ENCODE measurements at regions not wholly inside any gene's neighbourhood (a gene's known extent, or its start where the extent isn't known, plus 50 kb on each side); places are given as distances from the start of the nearest gene placed in this dataset.
"Not testable (repeated sequence)": the region's sequence is repeated elsewhere in the genome, so short reads cannot be mapped to it uniquely, and the experiment has no call there.

GRCh38 chr12:116434155-116435011 lies 124.8 kb upstream of the MAP1LC3B2 start:
- no peak for DNase-seq

GRCh38 chr12:116435984-116436383 lies 123.2 kb upstream of the MAP1LC3B2 start:
- no peak for DNase-seq

GRCh38 chr12:116436561-116437249 lies 122.5 kb upstream of the MAP1LC3B2 start:
- DNase-seq, result no peak

DNA sequence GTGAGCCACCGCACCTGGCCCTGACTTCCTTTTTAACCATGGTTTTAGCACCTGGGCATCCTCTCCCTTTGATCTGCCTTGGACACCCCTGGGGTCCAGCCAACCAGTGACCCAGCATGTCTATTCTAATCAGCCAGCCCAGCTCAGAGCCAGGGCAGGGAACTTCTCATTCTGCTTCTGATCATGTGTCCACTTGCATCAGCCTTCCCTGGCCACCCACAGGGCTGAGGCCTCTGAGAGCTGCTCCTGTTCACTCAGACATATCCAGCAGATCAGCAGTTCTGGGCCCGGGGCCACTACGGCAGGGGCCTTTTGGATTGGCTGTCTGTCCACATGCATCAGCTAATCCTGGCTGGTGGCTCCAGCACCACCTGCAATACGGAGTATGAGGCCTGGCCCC lies 117.9 kb upstream of the MAP1LC3B2 start:
- no peak for DNase-seq

- DNase-seq, result no peak
Observed at GRCh38 chr12:116442304-116442703, 116.9 kb upstream of the MAP1LC3B2 start.

- DNase-seq, result no peak
Observed at GRCh38 chr12:116442946-116443345, 116.2 kb upstream of the MAP1LC3B2 start.

DNA sequence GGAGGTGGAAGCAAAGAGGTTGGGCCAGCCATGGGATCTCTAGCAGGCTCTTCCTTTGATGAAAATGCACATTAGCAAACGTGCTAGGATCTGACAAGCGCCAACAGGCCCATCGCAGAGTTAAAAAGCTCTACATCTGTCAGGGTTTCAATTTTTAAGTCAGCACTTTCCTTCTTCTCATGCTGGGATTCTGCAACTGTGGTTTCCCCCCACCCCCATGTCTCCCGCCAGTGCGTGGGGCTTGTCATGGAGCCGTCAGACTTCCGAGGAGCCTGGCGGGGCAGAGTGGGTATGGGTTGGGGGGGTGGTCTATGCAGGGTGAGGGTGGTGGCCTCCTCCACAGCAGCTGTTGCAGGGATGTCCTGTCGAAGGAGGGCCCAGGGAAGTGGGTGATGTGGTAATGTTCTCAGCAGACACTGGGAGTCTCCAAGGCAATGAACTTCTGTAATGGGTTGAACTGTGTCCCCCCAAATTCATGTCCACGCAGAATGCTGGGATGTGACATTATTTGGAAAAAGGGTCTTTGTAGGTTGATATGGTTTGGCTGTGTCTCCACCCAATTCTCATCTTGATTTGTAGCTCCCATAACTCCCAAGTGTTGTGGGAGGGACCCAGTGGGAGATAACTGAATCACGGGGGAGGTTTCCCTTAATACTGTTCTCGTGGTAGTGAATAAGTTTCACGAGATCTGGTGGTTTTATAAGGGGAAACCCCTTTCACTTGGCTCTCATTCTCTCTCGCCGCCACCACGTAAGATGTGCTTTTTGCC lies 115.2 kb upstream of the MAP1LC3B2 start:
- DNase-seq, result no peak

- no peak for DNase-seq
Observed at GRCh38 chr12:116444590-116444943, 114.6 kb upstream of the MAP1LC3B2 start.

DNA sequence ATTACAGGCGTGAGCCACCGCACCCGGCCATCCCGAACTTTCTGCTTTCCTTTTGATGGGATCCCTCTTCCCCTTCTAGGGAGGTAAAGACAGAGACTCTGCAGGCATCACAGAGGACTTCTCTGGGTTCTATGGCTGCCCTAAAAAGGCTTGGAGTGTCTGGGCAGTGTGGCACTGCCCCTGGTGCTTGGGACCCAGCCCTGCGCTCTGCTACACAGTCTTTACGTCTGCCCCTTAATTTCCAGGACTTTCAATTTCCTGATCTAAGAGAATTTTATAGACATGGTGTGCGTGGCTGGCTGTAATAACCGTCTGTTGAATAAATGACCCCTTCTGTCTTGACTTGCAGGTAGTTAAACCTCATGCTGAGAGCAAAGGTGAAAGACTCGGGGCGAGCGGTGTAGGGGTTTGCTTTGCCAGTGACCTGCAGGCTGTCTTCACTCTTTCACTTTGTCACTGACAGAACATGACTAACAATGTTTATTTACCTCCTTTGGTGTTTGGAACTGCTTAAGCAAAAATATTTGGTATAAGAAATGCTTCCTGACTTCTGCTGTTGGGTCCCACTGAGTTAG lies 110.9 kb upstream of the MAP1LC3B2 start:
- no peak for DNase-seq

- DNase-seq, result no peak
Observed at GRCh38 chr12:116450406-116450910, 108.7 kb upstream of the MAP1LC3B2 start.

GRCh38 chr12:116452975-116453374 lies 106.2 kb upstream of the MAP1LC3B2 start:
- DNase-seq, result not testable (repeated sequence)

- no peak for DNase-seq
Observed at GRCh38 chr12:116453631-116454030, 105.5 kb upstream of the MAP1LC3B2 start.

- DNase-seq, result no peak
Observed at GRCh38 chr12:116454076-116454475, 105.1 kb upstream of the MAP1LC3B2 start.

DNA sequence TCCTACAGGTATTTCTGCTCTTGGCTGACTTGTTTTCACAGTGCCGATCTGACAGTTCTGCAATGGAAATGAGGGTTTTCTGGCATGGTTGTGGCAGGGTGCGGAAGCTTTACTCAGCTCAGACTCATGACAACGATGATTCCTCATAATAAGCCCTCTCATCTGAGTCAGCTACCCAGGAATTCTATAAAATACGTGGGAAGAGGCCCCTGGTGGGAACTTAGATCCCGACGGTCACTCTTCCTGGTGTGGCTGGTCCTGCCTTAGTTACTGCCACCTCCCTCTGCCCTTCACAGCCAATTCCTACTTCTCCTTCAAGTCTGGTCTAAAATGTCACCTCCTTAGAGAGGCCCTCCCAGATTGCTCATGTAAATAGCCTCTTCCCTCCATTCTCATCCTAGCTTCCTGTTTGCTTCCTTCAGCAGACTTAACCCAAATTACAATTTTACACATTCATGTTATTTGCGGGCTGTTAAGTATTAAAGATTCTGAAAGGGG lies 104.2 kb upstream of the MAP1LC3B2 start:
- no peak for DNase-seq

DNA sequence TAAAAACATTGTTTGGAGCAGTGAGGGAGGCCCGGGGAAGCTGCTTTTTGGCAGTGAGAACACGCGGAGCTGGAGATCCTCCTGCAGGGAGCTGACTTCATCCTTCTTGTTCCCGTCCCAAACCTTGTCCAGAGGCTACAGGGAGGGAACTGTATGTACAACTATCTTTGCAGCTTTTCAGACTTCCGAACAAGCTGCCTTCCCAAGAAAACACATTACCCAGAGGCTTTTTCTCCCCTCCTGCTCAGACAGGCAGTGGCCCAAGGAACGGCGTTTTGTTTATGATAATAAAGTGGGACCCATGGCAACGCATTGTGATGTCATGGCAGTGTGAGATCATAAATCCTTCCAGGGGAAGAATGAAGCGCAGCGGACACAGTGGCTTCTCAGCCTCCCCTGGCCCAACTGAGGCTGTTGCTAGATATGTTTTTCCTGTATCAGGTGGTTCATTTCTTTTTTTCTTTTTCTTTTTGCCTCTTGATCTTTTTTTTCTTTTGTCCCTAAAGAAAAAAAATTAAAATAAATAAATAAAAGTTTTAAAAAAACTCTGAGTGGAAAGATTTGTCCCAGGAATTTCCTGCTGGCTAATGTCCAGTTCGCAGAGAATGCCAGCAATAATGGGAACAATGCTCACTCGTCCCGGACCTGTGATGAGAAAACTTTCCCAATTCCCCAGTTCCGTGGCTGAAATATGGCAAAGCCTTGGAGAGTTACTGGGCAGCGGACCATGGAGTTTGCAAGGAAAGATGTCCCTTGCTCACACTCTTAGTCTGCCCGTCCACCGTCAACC lies 103.4 kb upstream of the MAP1LC3B2 start:
- DNase-seq, result no peak

GRCh38 chr12:116456330-116457082 lies 102.7 kb upstream of the MAP1LC3B2 start:
- no peak for DNase-seq

DNA sequence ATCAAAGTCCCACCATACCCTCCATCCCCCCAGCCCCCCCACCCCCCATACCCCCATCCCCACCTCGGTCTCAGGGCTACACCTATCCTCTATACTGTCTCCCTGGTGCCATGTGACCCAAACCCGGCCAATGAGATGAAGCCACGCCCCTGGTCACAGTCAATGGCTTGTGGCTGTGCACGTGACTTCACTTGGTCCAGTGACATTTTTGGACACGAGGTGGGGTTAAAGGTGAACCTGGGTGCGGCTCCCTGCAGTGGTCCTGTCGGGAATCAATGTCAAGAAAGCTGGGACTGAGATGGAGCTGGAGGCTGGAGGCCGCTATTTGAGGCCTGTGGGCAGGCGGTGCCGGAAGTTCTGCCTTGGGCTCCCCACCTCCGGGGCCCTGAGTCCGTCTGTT lies 100.7 kb upstream of the MAP1LC3B2 start:
- no peak for DNase-seq

DNA sequence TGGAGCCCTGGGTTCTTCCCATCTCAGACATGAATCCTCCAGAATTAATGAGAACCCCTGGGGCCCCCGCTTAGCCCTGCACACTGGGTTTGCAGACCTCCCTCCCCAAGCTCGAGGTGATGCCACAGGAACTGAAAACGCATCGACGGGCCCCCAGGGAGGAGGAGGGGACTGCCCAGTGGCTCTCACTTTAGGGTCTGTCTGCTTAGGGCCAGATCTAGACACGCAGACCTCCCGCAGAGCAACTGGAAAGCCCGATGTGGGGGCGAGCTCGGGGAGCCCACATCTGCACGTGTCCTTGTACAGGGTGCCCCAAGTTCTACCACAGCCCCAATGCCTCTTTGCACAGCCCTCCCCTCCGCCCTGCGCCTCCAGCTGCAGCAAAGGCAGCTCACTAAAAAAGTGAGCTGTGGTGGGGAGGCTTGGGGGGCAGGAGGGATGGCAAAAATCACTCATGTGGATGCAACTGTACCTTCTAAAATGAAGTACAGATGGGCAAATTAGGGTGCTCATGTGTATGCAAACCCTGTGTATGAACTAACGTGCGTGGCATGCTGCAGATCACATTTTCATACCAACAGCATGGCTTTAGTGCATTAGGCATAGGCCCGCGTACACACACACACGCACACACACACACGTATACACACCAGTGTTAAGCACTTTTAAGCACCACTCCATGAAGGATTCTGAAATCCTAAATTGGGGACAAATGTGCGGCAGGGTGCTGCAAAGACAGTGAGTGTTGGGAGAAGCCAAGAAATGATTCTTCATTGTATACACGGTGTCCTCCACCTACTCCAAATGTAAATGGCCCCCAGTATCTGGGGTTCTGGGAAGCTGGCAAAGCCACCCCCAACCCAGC lies 99.9 kb upstream of the MAP1LC3B2 start:
- DNase-seq, result no peak

- no peak for DNase-seq
Observed at GRCh38 chr12:116459916-116460663, 99.1 kb upstream of the MAP1LC3B2 start.
